ENCODE measurements at regions not wholly inside any gene's neighbourhood (a gene's known extent, or its start where the extent isn't known, plus 50 kb on each side); places are given as distances from the start of the nearest gene placed in this dataset.
"Not testable (repeated sequence)": the region's sequence is repeated elsewhere in the genome, so short reads cannot be mapped to it uniquely, and the experiment has no call there.

- H3K4me2 ChIP-seq; H3K9me3 ChIP-seq; H3K9ac ChIP-seq; H3K4me3 ChIP-seq (ENCODE audit: low read depth in 2 of 2, low read length in 1 of 2); H3K4me1 ChIP-seq (ENCODE audit: control insufficient read depth in 1 of 2, insufficient read depth in 2 of 2, low read depth in 1 of 2, low read length in 1 of 2); DNase-seq; POLR2A ChIA-PET; H3F3A ChIP-seq (replicated peaks; ENCODE audit: insufficient read depth); CTCF ChIA-PET; H3K9me2 ChIP-seq; H3K27me3 ChIP-seq (ENCODE audit: insufficient read depth); H3K27ac ChIP-seq (ENCODE audit: low read depth in 2 of 2, low read length in 1 of 2); H3K36me3 ChIP-seq (replicated peaks in 1 of 2; ENCODE audit: control insufficient read depth in 1 of 2, insufficient read depth in 2 of 2, low read length in 1 of 2); H2AFZ ChIP-seq (ENCODE audit: low read depth): not testable (repeated sequence)
- 90% methylated on average over 4 of the region's 4 CpGs for WGBS (ENCODE audit: low lambda C conversion rate)
- peaks cover 54% of the 10 kb centered on the region for H4K20me1 ChIP-seq (ENCODE audit: insufficient read depth)
- H3K79me2 ChIP-seq (ENCODE audit: insufficient read depth), result peaks cover 45% of the 10 kb centered on the region
Measured at GRCh38 chr2:111427346-111427745, 306.6 kb downstream of the BCL2L11 start.

GRCh38 chr2:111428915-111429314 is 308.2 kb downstream of the BCL2L11 start:
- H3K4me3 ChIP-seq (ENCODE audit: low read depth in 2 of 2, low read length in 1 of 2); H3K4me2 ChIP-seq: not testable (repeated sequence)
- H4K20me1 ChIP-seq (ENCODE audit: insufficient read depth), result peaks cover 52% of the 10 kb centered on the region

GRCh38 chr2:111429353-111429752 is 308.6 kb downstream of the BCL2L11 start:
- H3K9ac ChIP-seq; POLR2A ChIA-PET; CTCF ChIA-PET; H3K4me2 ChIP-seq; DNase-seq; H3K9me2 ChIP-seq; H3K9me3 ChIP-seq; H3K36me3 ChIP-seq (replicated peaks in 1 of 2; ENCODE audit: control insufficient read depth in 1 of 2, insufficient read depth in 2 of 2, low read length in 1 of 2); H3K4me1 ChIP-seq (ENCODE audit: control insufficient read depth in 1 of 2, insufficient read depth in 2 of 2, low read depth in 1 of 2, low read length in 1 of 2); H3K27ac ChIP-seq (ENCODE audit: low read depth in 2 of 2, low read length in 1 of 2); H3K4me3 ChIP-seq (ENCODE audit: low read depth in 2 of 2, low read length in 1 of 2); H3K27me3 ChIP-seq (ENCODE audit: insufficient read depth); H3F3A ChIP-seq (replicated peaks; ENCODE audit: insufficient read depth); H2AFZ ChIP-seq (ENCODE audit: low read depth): not testable (repeated sequence)
- H4K20me1 ChIP-seq (ENCODE audit: insufficient read depth), result peaks cover 52% of the 10 kb centered on the region
- WGBS (ENCODE audit: low lambda C conversion rate), result 85% methylated on average over 6 of the region's 8 CpGs
- peaks cover 41% of the 10 kb centered on the region; the same call in 1 of the 2 replicates for H3K79me2 ChIP-seq (ENCODE audit: insufficient read depth)

More at GRCh38 chr2:111428915-111429314, 308.2 kb downstream of the BCL2L11 start:
- H3K4me1 ChIP-seq (ENCODE audit: control insufficient read depth in 1 of 2, insufficient read depth in 2 of 2, low read depth in 1 of 2, low read length in 1 of 2); POLR2A ChIA-PET; H2AFZ ChIP-seq (ENCODE audit: low read depth); H3K9me2 ChIP-seq; H3K9me3 ChIP-seq; H3K27me3 ChIP-seq (ENCODE audit: insufficient read depth); DNase-seq; H3F3A ChIP-seq (replicated peaks; ENCODE audit: insufficient read depth); H3K9ac ChIP-seq; H3K27ac ChIP-seq (ENCODE audit: low read depth in 2 of 2, low read length in 1 of 2); CTCF ChIA-PET; H3K36me3 ChIP-seq (replicated peaks in 1 of 2; ENCODE audit: control insufficient read depth in 1 of 2, insufficient read depth in 2 of 2, low read length in 1 of 2): not testable (repeated sequence)
- peaks cover 39% of the 10 kb centered on the region; the same call in 1 of the 2 replicates for H3K79me2 ChIP-seq (ENCODE audit: insufficient read depth)
- 95% methylated on average over 5 of the region's 6 CpGs for WGBS (ENCODE audit: low lambda C conversion rate)

GRCh38 chr2:111430817-111431661 is 310.3 kb downstream of the BCL2L11 start:
- CTCF ChIA-PET; H3K4me3 ChIP-seq (ENCODE audit: low read depth in 2 of 2, low read length in 1 of 2); H3F3A ChIP-seq (replicated peaks; ENCODE audit: insufficient read depth); H3K36me3 ChIP-seq (replicated peaks in 1 of 2; ENCODE audit: control insufficient read depth in 1 of 2, insufficient read depth in 2 of 2, low read length in 1 of 2); H3K27ac ChIP-seq (ENCODE audit: low read depth in 2 of 2, low read length in 1 of 2); POLR2A ChIA-PET; H3K4me2 ChIP-seq; H3K9me3 ChIP-seq; H3K27me3 ChIP-seq (ENCODE audit: insufficient read depth); H3K9ac ChIP-seq; H3K4me1 ChIP-seq (ENCODE audit: control insufficient read depth in 1 of 2, insufficient read depth in 2 of 2, low read depth in 1 of 2, low read length in 1 of 2); DNase-seq; H3K9me2 ChIP-seq; H2AFZ ChIP-seq (ENCODE audit: low read depth): not testable (repeated sequence)
- Histone ChIP-seq H4K20me1 (ENCODE audit: insufficient read depth) (peaks cover 40% of the 10 kb centered on the region), H3K79me2 (ENCODE audit: insufficient read depth) (peaks cover 38% of the 10 kb centered on the region; the same call in 1 of the 2 replicates)
- WGBS (ENCODE audit: low lambda C conversion rate), result 87% methylated on average over 6 of the region's 9 CpGs

GRCh38 chr2:111432423-111432822 is 311.7 kb downstream of the BCL2L11 start:
- peaks cover 29% of the 10 kb centered on the region; the same call in 1 of the 2 replicates for H3K79me2 ChIP-seq (ENCODE audit: insufficient read depth)
- H3K36me3 ChIP-seq (replicated peaks in 1 of 2; ENCODE audit: control insufficient read depth in 1 of 2, insufficient read depth in 2 of 2, low read length in 1 of 2); H3K27me3 ChIP-seq (ENCODE audit: insufficient read depth); H3K9ac ChIP-seq; H3K4me2 ChIP-seq; H3K27ac ChIP-seq (ENCODE audit: low read depth in 2 of 2, low read length in 1 of 2); POLR2A ChIA-PET; DNase-seq; H3K9me2 ChIP-seq; CTCF ChIA-PET; H3F3A ChIP-seq (replicated peaks; ENCODE audit: insufficient read depth); H3K4me1 ChIP-seq (ENCODE audit: control insufficient read depth in 1 of 2, insufficient read depth in 2 of 2, low read depth in 1 of 2, low read length in 1 of 2); H2AFZ ChIP-seq (ENCODE audit: low read depth); H3K9me3 ChIP-seq; H3K4me3 ChIP-seq (ENCODE audit: low read depth in 2 of 2, low read length in 1 of 2): not testable (repeated sequence)
- WGBS (ENCODE audit: low lambda C conversion rate), result 100% methylated on average over 2 of the region's 3 CpGs
- H4K20me1 ChIP-seq (ENCODE audit: insufficient read depth), result peaks cover 31% of the 10 kb centered on the region

- H3K4me3 ChIP-seq (ENCODE audit: low read depth in 2 of 2, low read length in 1 of 2); H3K27ac ChIP-seq (ENCODE audit: low read depth in 2 of 2, low read length in 1 of 2); H3K9ac ChIP-seq; POLR2A ChIA-PET; H3K9me3 ChIP-seq; H3K4me1 ChIP-seq (ENCODE audit: control insufficient read depth in 1 of 2, insufficient read depth in 2 of 2, low read depth in 1 of 2, low read length in 1 of 2); H3K36me3 ChIP-seq (replicated peaks in 1 of 2; ENCODE audit: control insufficient read depth in 1 of 2, insufficient read depth in 2 of 2, low read length in 1 of 2); H2AFZ ChIP-seq (ENCODE audit: low read depth); H3F3A ChIP-seq (replicated peaks; ENCODE audit: insufficient read depth); DNase-seq; H3K27me3 ChIP-seq (ENCODE audit: insufficient read depth); H3K9me2 ChIP-seq; H3K4me2 ChIP-seq; CTCF ChIA-PET: not testable (repeated sequence)
- H4K20me1 ChIP-seq (ENCODE audit: insufficient read depth), result peaks cover 29% of the 10 kb centered on the region
- peaks cover 27% of the 10 kb centered on the region; the same call in 1 of the 2 replicates for H3K79me2 ChIP-seq (ENCODE audit: insufficient read depth)
- 89% methylated on average over 3 of the region's 9 CpGs for WGBS (ENCODE audit: low lambda C conversion rate)
Measured at GRCh38 chr2:111432916-111433499, 312.3 kb downstream of the BCL2L11 start.
